ENCODE measurements at regions not wholly inside any gene's neighbourhood (a gene's known extent, or its start where the extent isn't known, plus 50 kb on each side); places are given as distances from the start of the nearest gene placed in this dataset.

- no peak for TF ChIP-seq POLR2AphosphoS5 (IDR thresholded peaks at IDR 0.05)
- TF ChIP-seq, protein P1, sequence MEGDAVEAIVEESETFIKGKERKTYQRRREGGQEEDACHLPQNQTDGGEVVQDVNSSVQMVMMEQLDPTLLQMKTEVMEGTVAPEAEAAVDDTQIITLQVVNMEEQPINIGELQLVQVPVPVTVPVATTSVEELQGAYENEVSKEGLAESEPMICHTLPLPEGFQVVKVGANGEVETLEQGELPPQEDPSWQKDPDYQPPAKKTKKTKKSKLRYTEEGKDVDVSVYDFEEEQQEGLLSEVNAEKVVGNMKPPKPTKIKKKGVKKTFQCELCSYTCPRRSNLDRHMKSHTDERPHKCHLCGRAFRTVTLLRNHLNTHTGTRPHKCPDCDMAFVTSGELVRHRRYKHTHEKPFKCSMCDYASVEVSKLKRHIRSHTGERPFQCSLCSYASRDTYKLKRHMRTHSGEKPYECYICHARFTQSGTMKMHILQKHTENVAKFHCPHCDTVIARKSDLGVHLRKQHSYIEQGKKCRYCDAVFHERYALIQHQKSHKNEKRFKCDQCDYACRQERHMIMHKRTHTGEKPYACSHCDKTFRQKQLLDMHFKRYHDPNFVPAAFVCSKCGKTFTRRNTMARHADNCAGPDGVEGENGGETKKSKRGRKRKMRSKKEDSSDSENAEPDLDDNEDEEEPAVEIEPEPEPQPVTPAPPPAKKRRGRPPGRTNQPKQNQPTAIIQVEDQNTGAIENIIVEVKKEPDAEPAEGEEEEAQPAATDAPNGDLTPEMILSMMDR (IDR thresholded peaks at IDR 0.05) = no peak
- TF ChIP-seq POLR2A (IDR thresholded peaks at IDR 0.05) = no peak
Measured at GRCh38 chr1:199082778-199083389, 444.0 kb downstream of the PTPRC start.

Measured in suprapubic skin (tissue), 4 donors.